Lower leg skin (tissue), 4 donors: ENCODE measurements at regions not wholly inside any gene's neighbourhood (a gene's known extent, or its start where the extent isn't known, plus 50 kb on each side); places are given as distances from the start of the nearest gene placed in this dataset.

Experiments
- DNase-seq, 2 donors: peaks; one replicate each; pipeline ENCODE4 v3.0.0-alpha.2; 2019; ENCODE audit warnings: low spot score in 2 of 2
- H3K4me3 ChIP-seq: fragments of 200-600 bp; sonication (generic); 2 replicates; pipeline ENCODE4 v1.5.1; 2017; ENCODE audit warnings: mild to moderate bottlenecking, low read depth; ENCODE audit not compliant: poor library complexity, severe bottlenecking
- CTCF ChIP-seq, 3 donors: fragments of 450-650 bp; IDR thresholded peaks; one replicate each; pipeline ENCODE4 v1.5.1; 2016; ENCODE audit warnings: antibody characterized with exemption in 3 of 3, mild to moderate bottlenecking in 3 of 3, moderate library complexity in 2 of 3
- POLR2A ChIP-seq, 2 donors: fragments of 450-650 bp; IDR thresholded peaks; one replicate each; pipeline ENCODE4 v1.6.1; 2016 to 2017; ENCODE audit warnings: antibody characterized with exemption in 2 of 2, mild to moderate bottlenecking in 1 of 2, moderate library complexity in 1 of 2
- WGBS, 2 donors: methylation state at CpG; one replicate each; pipeline ENCODE4 v1.1.5; 2018; 5-methylcytosine and 5-hydroxymethylcytosine counted together
- intact Hi-C: fragments of 100-400 bp; cut with DNase I; formaldehyde crosslinking; loops from one replicate; pipeline ENCODE4 v1.15.0; 2023; ENCODE audit warnings: low total_unique reads

GRCh38 chr15:68512052-68512451 is 66.7 kb upstream of the CORO2B start:
- DNase-seq, result peak; percentile 1 to 52
- WGBS, 2 donors, result 74 to 80% methylated on average over 6 to 7 of the region's 7 CpGs
- intact Hi-C loops, result no loop called here
- H3K4me3 ChIP-seq, result no peak overlapping the region
- TF ChIP-seq POLR2A (IDR thresholded peaks at IDR 0.05) (no peak), CTCF (IDR thresholded peaks at IDR 0.05) (no peak)

GRCh38 chr15:68512598-68512997 is 66.2 kb upstream of the CORO2B start:
- TF ChIP-seq POLR2A (IDR thresholded peaks at IDR 0.05) (no peak), CTCF (IDR thresholded peaks at IDR 0.05) (no peak)
- intact Hi-C loops, result no loop called here
- DNase-seq, result peak in 1 of 2 donors; percentile 3
- 72 to 79% methylated on average over 3 of the region's 3 CpGs for WGBS, 2 donors
- no peak overlapping the region for H3K4me3 ChIP-seq

GRCh38 chr15:68515371-68516095 is 63.3 kb upstream of the CORO2B start:
- H3K4me3 ChIP-seq, result no peak overlapping the region
- 84 to 88% methylated on average over 6 of the region's 6 CpGs for WGBS, 2 donors
- intact Hi-C loops, result no loop called here
- no peak for TF ChIP-seq CTCF (IDR thresholded peaks at IDR 0.05)
- TF ChIP-seq POLR2A (IDR thresholded peaks at IDR 0.05), result no peak
- DNase-seq, result peak; percentile 3 to 54

GRCh38 chr15:68517285-68517761 is 61.5 kb upstream of the CORO2B start:
- H3K4me3 ChIP-seq, result no peak overlapping the region
- intact Hi-C loops, result no loop called here
- TF ChIP-seq POLR2A (IDR thresholded peaks at IDR 0.05) (no peak), CTCF (IDR thresholded peaks at IDR 0.05) (no peak)
- 74 to 78% methylated on average over 6 of the region's 6 CpGs for WGBS, 2 donors
- DNase-seq, result peak in 1 of 2 donors; percentile 79

- intact Hi-C loops, result no loop called here
- TF ChIP-seq POLR2A (IDR thresholded peaks at IDR 0.05) (no peak), CTCF (IDR thresholded peaks at IDR 0.05) (no peak)
- WGBS, 2 donors, result 49 to 61% methylated on average over 6 of the region's 6 CpGs
- no peak overlapping the region for H3K4me3 ChIP-seq
- peak; percentile 7 to 42 for DNase-seq
Measured at GRCh38 chr15:68518046-68518445, 60.7 kb upstream of the CORO2B start.
